Vagina (tissue), 2 donors: ENCODE measurements at regions not wholly inside any gene's neighbourhood (a gene's known extent, or its start where the extent isn't known, plus 50 kb on each side); places are given as distances from the start of the nearest gene placed in this dataset.

ENCODE experiments used
- DNase-seq, 2 donors: peaks; one replicate each; pipeline ENCODE4 v3.0.0-alpha.2; 2017; ENCODE audit errors: extremely low spot score in 2 of 2
- H3K27ac ChIP-seq: fragments of 200-600 bp; sonication (generic); one replicate; pipeline ENCODE4 v1.5.1; 2019
- H3K27me3 ChIP-seq: fragments of 200-600 bp; sonication (generic); one replicate; pipeline ENCODE4 v1.5.1; 2019
- H3K36me3 ChIP-seq, 2 donors: fragments of 200-600 bp; sonication (generic); one replicate each; pipeline ENCODE4 v1.5.1; 2017 to 2019
- H3K4me1 ChIP-seq: fragments of 200-600 bp; sonication (generic); one replicate; pipeline ENCODE4 v1.5.1; 2019
- H3K4me3 ChIP-seq, 2 donors: fragments of 200-600 bp; sonication (generic); 1 replicate in 1 of 2; 2 replicates in 1 of 2; pipeline ENCODE4 v1.5.1; 2016 to 2019
- H3K9me3 ChIP-seq: fragments of 200-600 bp; sonication (generic); one replicate; pipeline ENCODE4 v1.5.1; 2019
- CTCF ChIP-seq, 3 experiments: fragments of 450-650 bp in 2 of 3; fragments of 200-600 bp in 1 of 3; sonication (generic) in 1 of 3; IDR thresholded peaks; one replicate each; pipeline ENCODE4 v1.5.1; 2017 to 2019; ENCODE audit warnings: antibody characterized with exemption in 3 of 3, mild to moderate bottlenecking in 2 of 3, moderate library complexity in 2 of 3
- POLR2A ChIP-seq, 2 donors: fragments of 450-650 bp; IDR thresholded peaks; one replicate each; pipeline ENCODE4 v1.6.1; 2017; ENCODE audit warnings: antibody characterized with exemption in 2 of 2, mild to moderate bottlenecking in 2 of 2, moderate library complexity in 2 of 2
- POLR2AphosphoS5 ChIP-seq, 2 donors: sonication (generic); formaldehyde crosslinking; IDR thresholded peaks; one replicate each; pipeline ENCODE4 v1.9.0; 2017; ENCODE audit warnings: antibody characterized with exemption in 2 of 2, mild to moderate bottlenecking in 2 of 2, low read depth in 1 of 2; ENCODE audit not compliant: insufficient read depth in 1 of 2
- intact Hi-C: fragments of 100-400 bp; cut with DNase I; formaldehyde crosslinking; loops from one replicate; pipeline ENCODE4 v1.15.1; 2023

GRCh38 chr11:70522309-70522592 lies 123.9 kb downstream of the CTTN start:
- H3K27me3 ChIP-seq = no peaks in the 10 kb centered on the region
- H3K4me3 ChIP-seq = no peak overlapping the region
- H3K27ac ChIP-seq = no peak overlapping the region
- no peaks in the 10 kb centered on the region for H3K4me1 ChIP-seq
- no peak for DNase-seq
- H3K36me3 ChIP-seq = no peaks in the 10 kb centered on the region
- intact Hi-C loops = no loop called here
- TF ChIP-seq POLR2AphosphoS5 (IDR thresholded peaks at IDR 0.05; ENCODE audit: insufficient read depth in 1 of 2, low read depth in 1 of 2) = no peak
- no peak for TF ChIP-seq CTCF (IDR thresholded peaks at IDR 0.05)
- TF ChIP-seq POLR2A (IDR thresholded peaks at IDR 0.05) = no peak
- no peaks in the 10 kb centered on the region for H3K9me3 ChIP-seq

- no peaks in the 10 kb centered on the region for H3K36me3 ChIP-seq
- no peak for DNase-seq
- no peaks in the 10 kb centered on the region for H3K4me1 ChIP-seq
- no peaks in the 10 kb centered on the region for H3K27me3 ChIP-seq
- no peaks in the 10 kb centered on the region for H3K9me3 ChIP-seq
- TF ChIP-seq CTCF (IDR thresholded peaks at IDR 0.05) (no peak), POLR2A (IDR thresholded peaks at IDR 0.05) (no peak), POLR2AphosphoS5 (IDR thresholded peaks at IDR 0.05; ENCODE audit: insufficient read depth in 1 of 2, low read depth in 1 of 2) (no peak)
- no peak overlapping the region for H3K4me3 ChIP-seq
- intact Hi-C loops = no loop called here
- H3K27ac ChIP-seq = no peak overlapping the region
Measured at GRCh38 chr11:70522593-70523311, 124.4 kb downstream of the CTTN start.

GRCh38 chr11:70523384-70524095 lies 125.2 kb downstream of the CTTN start:
- Histone ChIP-seq H3K4me3 (no peak overlapping the region), H3K4me1 (no peaks in the 10 kb centered on the region), H3K27me3 (no peaks in the 10 kb centered on the region), H3K9me3 (no peaks in the 10 kb centered on the region), H3K36me3 (no peaks in the 10 kb centered on the region), H3K27ac (no peak overlapping the region)
- DNase-seq = no peak
- intact Hi-C loops = no loop called here
- TF ChIP-seq CTCF (IDR thresholded peaks at IDR 0.05) (no peak), POLR2A (IDR thresholded peaks at IDR 0.05) (no peak), POLR2AphosphoS5 (IDR thresholded peaks at IDR 0.05; ENCODE audit: insufficient read depth in 1 of 2, low read depth in 1 of 2) (no peak)

GRCh38 chr11:70524096-70524922 lies 126.0 kb downstream of the CTTN start:
- Histone ChIP-seq H3K27ac (no peak overlapping the region), H3K4me3 (no peak overlapping the region), H3K27me3 (no peaks in the 10 kb centered on the region), H3K9me3 (no peaks in the 10 kb centered on the region), H3K36me3 (no peaks in the 10 kb centered on the region), H3K4me1 (no peaks in the 10 kb centered on the region)
- no peak for TF ChIP-seq CTCF (IDR thresholded peaks at IDR 0.05)
- TF ChIP-seq POLR2AphosphoS5 (IDR thresholded peaks at IDR 0.05; ENCODE audit: insufficient read depth in 1 of 2, low read depth in 1 of 2) = no peak
- no peak for TF ChIP-seq POLR2A (IDR thresholded peaks at IDR 0.05)
- DNase-seq = no peak
- intact Hi-C loops = no loop called here
